ENCODE measurements at regions not wholly inside any gene's neighbourhood (a gene's known extent, or its start where the extent isn't known, plus 50 kb on each side); places are given as distances from the start of the nearest gene placed in this dataset.

GRCh38 chr18:59065684-59066083, 74.0 kb upstream of the SEC11C start:
- TF ChIP-seq CTCF (IDR thresholded peaks at IDR 0.05) (no peak), POLR2A (IDR thresholded peaks at IDR 0.05) (no peak)

Measured in uterus (tissue), 2 donors.